Naive thymus-derived CD8-positive, alpha-beta T cell (primary cell): ENCODE measurements at regions not wholly inside any gene's neighbourhood (a gene's known extent, or its start where the extent isn't known, plus 50 kb on each side); places are given as distances from the start of the nearest gene placed in this dataset.

Experiments used
- ATAC-seq, 2 donors: fragments of 150-1000 bp; cut with Tn5 transposase in 1 of 2; sonication (Bioruptor Pico), chemical (Tn5 transposase) in 1 of 2; 1 replicate in 1 of 2; 2 replicates in 1 of 2; pipeline ENCODE4 v1.10.0; 2021; ENCODE audit warnings: mild to moderate bottlenecking in 2 of 2, moderate library complexity in 2 of 2
- POLR2A ChIA-PET: fragments of 350-600 bp; sonication (Branson Sonifier 250); formaldehyde crosslinking; loops from one replicate; lab custom pipeline; 2021; ENCODE audit warnings: antibody characterized with exemption; lab: Charles Lee
- DNase-seq, 10 donors: peaks; one replicate each; pipeline versions ENCODE4 v3.0.0 to v3.0.0-alpha.2; 2020 to 2022
- H3K27ac Mint-ChIP-seq, 10 donors: one replicate each; pipeline ENCODE4 v1.8.0; 2020 to 2022; ENCODE audit warnings: mild to moderate bottlenecking in 10 of 10, mixed read lengths in 10 of 10, moderate library complexity in 4 of 10, inconsistent platforms in 1 of 10
- H3K27me3 Mint-ChIP-seq, 5 donors: one replicate each; pipeline ENCODE4 v1.8.0; 2021 to 2022; ENCODE audit warnings: mixed read lengths in 5 of 5
- H3K36me3 Mint-ChIP-seq, 3 donors: one replicate each; pipeline ENCODE4 v1.8.0; 2020 to 2022; ENCODE audit warnings: mixed read lengths in 3 of 3, mild to moderate bottlenecking in 2 of 3, inconsistent platforms in 1 of 3
- H3K4me1 Mint-ChIP-seq, 4 donors: one replicate each; pipeline ENCODE4 v1.8.0; 2021 to 2022; ENCODE audit warnings: mixed read lengths in 4 of 4
- H3K4me3 Mint-ChIP-seq, 10 donors: one replicate each; pipeline ENCODE4 v1.8.0; 2020 to 2022; ENCODE audit warnings: mild to moderate bottlenecking in 10 of 10, mixed read lengths in 10 of 10, moderate library complexity in 6 of 10, inconsistent platforms in 1 of 10
- H3K9me3 Mint-ChIP-seq, 9 donors: one replicate each; pipeline ENCODE4 v1.8.0; 2020 to 2022; ENCODE audit warnings: mixed read lengths in 9 of 9, mild to moderate bottlenecking in 3 of 9, inconsistent platforms in 1 of 9, moderate library complexity in 1 of 9

DNA sequence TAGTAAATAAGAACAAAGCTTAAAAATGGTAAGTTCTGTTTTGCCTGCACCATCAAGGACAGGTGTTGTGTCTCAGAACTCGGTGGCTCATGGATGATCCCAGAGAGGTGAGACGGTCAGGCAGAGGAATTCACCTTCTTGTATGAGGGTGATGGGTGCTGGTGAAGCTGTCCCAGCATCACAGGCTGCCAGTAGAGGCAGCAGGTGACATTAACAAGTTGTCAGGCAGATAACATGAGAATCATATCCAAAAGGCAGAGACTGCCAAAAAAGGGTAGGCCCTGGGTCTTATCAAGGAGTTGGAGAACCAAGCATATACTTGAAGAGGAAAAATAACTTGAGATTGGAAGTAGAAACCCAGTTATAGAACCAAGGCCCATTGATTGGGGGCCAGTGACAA, 437.8 kb downstream of the DYNC2H1 start:
- peaks cover 0 to 5% (median 0%) of the 10 kb centered on the region in 9 donors for H3K9me3 Mint-ChIP-seq
- H3K4me1 Mint-ChIP-seq = no peaks in the 10 kb centered on the region
- ATAC-seq = no peak

DNA sequence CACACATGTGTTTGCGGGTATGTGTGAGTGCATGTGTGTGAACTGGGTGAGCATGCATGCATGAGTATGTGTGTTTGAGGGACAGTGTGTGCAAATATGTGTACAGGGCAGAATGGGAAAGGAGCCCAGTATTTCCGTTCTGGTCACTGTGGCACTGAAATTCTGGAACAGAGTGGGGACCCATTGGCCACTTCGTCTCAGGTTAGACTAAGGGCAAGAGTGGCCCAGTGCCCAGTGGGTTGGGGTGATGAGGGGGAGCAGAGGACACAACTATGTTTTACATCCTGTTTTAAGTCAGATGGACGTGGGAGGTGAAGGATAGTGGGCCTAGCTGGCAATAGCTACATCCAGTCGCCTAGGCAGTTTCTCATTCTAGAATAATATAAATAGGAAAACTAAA, 438.5 kb downstream of the DYNC2H1 start:
- no peak overlapping the region for H3K4me3 Mint-ChIP-seq
- no peaks in the 10 kb centered on the region for H3K36me3 Mint-ChIP-seq
- H3K27me3 Mint-ChIP-seq = no peaks in the 10 kb centered on the region
- H3K4me1 Mint-ChIP-seq = no peaks in the 10 kb centered on the region
- ATAC-seq (no peak), DNase-seq (no peak)
- no peak overlapping the region for H3K27ac Mint-ChIP-seq
- peaks cover 0 to 5% (median 0%) of the 10 kb centered on the region in 9 donors for H3K9me3 Mint-ChIP-seq
- POLR2A ChIA-PET = no interaction called here

More for the DNA sequence above, 437.8 kb downstream of the DYNC2H1 start:
- Mint-ChIP-seq H3K36me3 (no peaks in the 10 kb centered on the region), H3K27me3 (no peaks in the 10 kb centered on the region), H3K27ac (no peak overlapping the region), H3K4me3 (no peak overlapping the region)
- DNase-seq = no peak
- POLR2A ChIA-PET = no interaction called here

DNA sequence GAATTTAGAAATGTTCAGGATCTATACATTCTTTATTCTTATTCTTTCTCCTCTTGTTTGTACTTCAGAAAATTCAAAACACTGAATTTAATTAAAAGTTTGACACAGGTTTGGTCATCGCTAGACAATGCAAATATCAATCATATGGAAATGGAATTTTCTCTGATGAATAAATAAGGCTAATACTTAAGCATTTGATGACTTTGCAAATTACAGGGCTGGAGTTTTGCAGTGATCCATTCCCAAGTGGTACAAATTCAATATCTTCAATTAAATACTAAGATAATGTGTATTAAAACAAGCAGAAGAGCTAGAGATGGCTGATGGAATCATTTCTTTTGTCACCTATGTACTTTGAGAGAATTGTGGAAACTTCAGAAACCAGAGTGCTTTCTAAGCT, 439.6 kb downstream of the DYNC2H1 start:
- H3K9me3 Mint-ChIP-seq = no peaks in the 10 kb centered on the region
- no peak for DNase-seq

DNA sequence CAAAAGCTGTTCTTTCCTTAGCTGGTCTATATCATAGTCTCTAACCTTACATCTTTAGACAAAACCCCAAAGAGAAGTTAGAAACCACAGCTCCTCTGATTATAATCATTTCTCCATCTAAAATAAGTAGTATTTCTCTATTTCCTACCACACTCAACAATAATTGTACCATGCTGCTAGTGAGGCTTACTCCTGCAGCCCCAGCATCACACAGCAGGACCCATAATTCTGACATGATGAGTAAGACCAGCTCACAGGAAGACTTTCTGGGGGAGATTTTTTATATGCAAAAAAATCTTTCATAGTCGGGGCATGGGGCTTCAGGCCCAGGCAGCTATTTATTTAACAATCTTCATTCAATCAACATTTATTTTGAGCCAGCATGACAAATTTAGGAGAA, 441.6 kb downstream of the DYNC2H1 start:
- Mint-ChIP-seq H3K9me3 (no peaks in the 10 kb centered on the region), H3K27me3 (no peaks in the 10 kb centered on the region), H3K27ac (no peak overlapping the region), H3K4me1 (no peaks in the 10 kb centered on the region), H3K4me3 (no peak overlapping the region), H3K36me3 (no peaks in the 10 kb centered on the region)
- POLR2A ChIA-PET = no interaction called here
- ATAC-seq = no peak
- no peak for DNase-seq

More for the DNA sequence above, 439.6 kb downstream of the DYNC2H1 start:
- Mint-ChIP-seq H3K4me3 (no peak overlapping the region), H3K36me3 (no peaks in the 10 kb centered on the region), H3K27ac (no peak overlapping the region), H3K4me1 (no peaks in the 10 kb centered on the region), H3K27me3 (no peaks in the 10 kb centered on the region)
- ATAC-seq = no peak
- POLR2A ChIA-PET = no interaction called here

DNA sequence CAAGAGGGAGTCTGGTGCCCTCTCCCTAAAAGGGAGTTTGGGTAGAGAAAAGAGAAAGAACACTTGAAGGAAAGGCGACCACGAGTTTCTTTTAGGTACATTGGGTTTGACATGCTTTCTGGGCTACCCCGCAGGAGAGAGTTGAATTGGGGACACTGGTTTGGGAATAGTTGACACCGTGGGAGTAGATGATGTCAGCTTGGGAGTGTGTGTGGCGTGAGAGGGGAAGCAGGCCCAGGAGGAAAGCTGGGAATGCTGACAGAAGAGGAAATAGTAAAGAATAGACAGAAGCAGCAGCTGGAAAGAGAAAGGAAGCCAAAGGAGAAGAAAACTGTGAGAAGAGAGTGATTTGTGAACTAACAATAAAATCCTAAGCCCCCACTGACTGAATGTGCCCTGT, 442.9 kb downstream of the DYNC2H1 start:
- Mint-ChIP-seq H3K27ac (no peak overlapping the region), H3K4me1 (no peaks in the 10 kb centered on the region), H3K9me3 (no peaks in the 10 kb centered on the region), H3K27me3 (no peaks in the 10 kb centered on the region), H3K36me3 (no peaks in the 10 kb centered on the region), H3K4me3 (no peak overlapping the region)
- POLR2A ChIA-PET = no interaction called here
- no peak for DNase-seq
- no peak for ATAC-seq

DNA sequence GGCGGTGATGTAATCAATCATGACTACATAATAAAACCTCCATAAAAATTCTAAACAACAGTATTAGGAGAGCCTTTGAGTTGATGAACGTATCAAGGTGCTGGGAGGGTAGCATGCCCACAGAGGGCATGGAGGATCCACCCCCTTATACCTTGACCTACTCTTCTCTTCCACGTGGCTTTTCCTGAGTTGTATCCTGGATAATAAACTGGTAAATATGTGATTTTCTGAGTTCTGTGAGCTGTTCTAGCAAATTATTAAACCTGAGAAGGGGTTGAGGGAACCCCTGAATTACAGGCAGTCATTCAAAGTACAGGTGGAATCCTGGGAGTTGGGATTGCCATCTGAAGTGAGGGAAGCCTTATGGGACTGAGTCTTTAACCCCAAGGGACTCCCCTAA, 446.9 kb downstream of the DYNC2H1 start:
- H3K4me1 Mint-ChIP-seq = no peaks in the 10 kb centered on the region
- peaks cover 0 to 11% (median 3%) of the 10 kb centered on the region in 5 donors for H3K27me3 Mint-ChIP-seq
- DNase-seq = no peak
- POLR2A ChIA-PET = no interaction called here
- H3K9me3 Mint-ChIP-seq = no peaks in the 10 kb centered on the region
- H3K27ac Mint-ChIP-seq = no peak overlapping the region
- ATAC-seq = no peak
- no peak overlapping the region for H3K4me3 Mint-ChIP-seq
- no peaks in the 10 kb centered on the region for H3K36me3 Mint-ChIP-seq

DNA sequence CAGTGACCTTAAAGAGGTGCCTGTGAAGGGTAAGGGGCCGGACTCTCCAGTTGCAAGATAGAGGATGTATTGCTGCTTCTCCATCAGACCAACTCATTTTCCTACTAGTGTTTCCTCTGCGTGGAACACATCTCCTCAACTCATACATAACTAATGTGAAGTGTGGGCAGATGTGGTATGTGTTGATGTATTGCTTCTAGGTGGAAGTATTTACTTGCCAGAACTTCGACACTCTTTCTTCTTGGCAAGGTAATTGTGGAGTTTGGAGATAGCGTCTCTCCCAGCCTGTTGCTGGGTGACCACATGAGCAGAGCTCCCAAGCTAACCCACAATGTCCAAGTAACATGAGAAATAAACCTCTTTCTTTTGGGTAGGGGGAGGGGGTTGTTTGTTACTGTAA, 456.9 kb downstream of the DYNC2H1 start:
- ATAC-seq (no peak), DNase-seq (no peak)
- no peak overlapping the region for H3K4me3 Mint-ChIP-seq
- H3K9me3 Mint-ChIP-seq = peaks cover 0 to 13% (median 1%) of the 10 kb centered on the region in 9 donors
- no peaks in the 10 kb centered on the region for H3K36me3 Mint-ChIP-seq
- POLR2A ChIA-PET = no interaction called here
- H3K27me3 Mint-ChIP-seq = peaks cover 0 to 11% (median 2%) of the 10 kb centered on the region in 5 donors
- no peaks in the 10 kb centered on the region for H3K4me1 Mint-ChIP-seq
- no peak overlapping the region for H3K27ac Mint-ChIP-seq

DNA sequence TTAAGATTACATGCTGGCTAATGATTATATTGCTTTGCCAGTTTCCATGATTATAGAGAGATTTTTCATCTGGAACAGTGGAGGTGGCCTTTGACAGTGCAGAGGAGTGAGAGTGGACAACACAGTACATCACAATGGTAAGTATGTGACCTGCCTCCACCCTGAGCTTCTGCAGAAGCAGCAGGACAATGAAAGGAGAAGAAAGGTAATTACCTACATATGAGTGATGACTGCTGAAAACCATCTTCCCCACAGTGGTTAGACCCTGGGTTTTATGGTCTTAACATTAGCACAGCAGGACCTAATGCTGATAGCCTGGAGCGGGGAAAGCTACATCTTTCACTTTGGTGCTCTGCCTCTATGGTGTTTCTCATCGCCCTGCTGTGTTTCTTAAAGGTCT, 454.7 kb upstream of the DDI1 start:
- Mint-ChIP-seq H3K36me3 (no peaks in the 10 kb centered on the region), H3K9me3 (peaks cover 0 to 15% (median 0%) of the 10 kb centered on the region in 9 donors), H3K4me3 (no peak overlapping the region), H3K4me1 (no peaks in the 10 kb centered on the region), H3K27me3 (peaks cover 0 to 9% (median 0%) of the 10 kb centered on the region in 5 donors), H3K27ac (no peak overlapping the region)
- DNase-seq (no peak), ATAC-seq (no peak)
- POLR2A ChIA-PET = no interaction called here

DNA sequence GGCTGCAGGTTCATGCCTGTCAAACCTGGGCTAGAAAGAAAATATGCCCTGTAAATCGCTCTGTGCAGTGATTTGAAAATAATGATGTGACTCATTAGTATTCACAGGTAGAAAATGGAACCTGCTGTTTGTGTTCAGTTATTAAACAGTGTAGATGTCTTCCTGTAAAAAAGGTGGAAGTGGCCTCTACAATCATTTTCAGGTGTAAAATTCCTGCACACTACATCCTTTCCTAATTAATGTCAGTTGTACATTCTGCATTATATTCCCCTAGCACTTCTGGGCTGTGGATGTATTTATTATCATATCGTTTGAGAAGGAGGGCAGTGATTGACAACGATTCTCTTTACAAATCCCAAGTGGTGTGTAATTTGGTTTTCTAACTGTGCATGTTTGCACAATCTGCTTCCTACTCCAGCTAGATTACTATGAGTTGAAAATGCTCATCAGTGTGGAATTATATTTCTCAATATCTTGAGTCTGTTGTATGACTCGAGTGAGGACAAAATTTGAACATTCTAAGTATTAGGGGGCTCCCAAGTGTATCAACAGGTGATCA, 454.0 kb upstream of the DDI1 start:
- POLR2A ChIA-PET = no interaction called here
- no peak for ATAC-seq
- no peak for DNase-seq
- Mint-ChIP-seq H3K4me1 (no peaks in the 10 kb centered on the region), H3K9me3 (peaks cover 0 to 15% (median 0%) of the 10 kb centered on the region in 9 donors), H3K27ac (no peak overlapping the region), H3K27me3 (peaks cover 0 to 11% (median 2%) of the 10 kb centered on the region in 5 donors), H3K4me3 (no peak overlapping the region), H3K36me3 (no peaks in the 10 kb centered on the region)

DNA sequence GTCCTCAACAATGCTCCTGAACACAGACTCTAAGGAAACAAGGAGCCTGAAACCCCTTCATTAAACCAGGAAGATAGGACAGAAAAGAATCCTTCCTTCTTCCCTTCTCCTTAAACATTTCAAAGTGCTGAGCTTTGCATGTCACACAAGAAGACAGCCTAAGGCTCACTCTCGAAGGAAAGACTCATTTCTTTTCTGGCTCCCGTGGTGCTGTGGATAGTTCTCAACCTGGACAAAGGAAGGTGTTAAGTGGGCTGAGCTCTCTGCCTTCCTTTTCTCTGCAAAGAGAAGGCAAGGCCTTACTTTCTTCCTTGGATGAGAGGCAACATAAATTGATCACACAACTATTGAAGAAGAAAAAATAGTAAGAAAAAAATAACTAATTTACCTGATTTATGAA, 452.4 kb upstream of the DDI1 start:
- DNase-seq (no peak), ATAC-seq (no peak)
- H3K9me3 Mint-ChIP-seq = peaks cover 0 to 15% (median 0%) of the 10 kb centered on the region in 9 donors
- no peak overlapping the region for H3K4me3 Mint-ChIP-seq
- H3K36me3 Mint-ChIP-seq = no peaks in the 10 kb centered on the region
- no peaks in the 10 kb centered on the region for H3K4me1 Mint-ChIP-seq
- H3K27me3 Mint-ChIP-seq = peaks cover 0 to 15% (median 5%) of the 10 kb centered on the region in 5 donors
- H3K27ac Mint-ChIP-seq = no peak overlapping the region
- POLR2A ChIA-PET = no interaction called here

DNA sequence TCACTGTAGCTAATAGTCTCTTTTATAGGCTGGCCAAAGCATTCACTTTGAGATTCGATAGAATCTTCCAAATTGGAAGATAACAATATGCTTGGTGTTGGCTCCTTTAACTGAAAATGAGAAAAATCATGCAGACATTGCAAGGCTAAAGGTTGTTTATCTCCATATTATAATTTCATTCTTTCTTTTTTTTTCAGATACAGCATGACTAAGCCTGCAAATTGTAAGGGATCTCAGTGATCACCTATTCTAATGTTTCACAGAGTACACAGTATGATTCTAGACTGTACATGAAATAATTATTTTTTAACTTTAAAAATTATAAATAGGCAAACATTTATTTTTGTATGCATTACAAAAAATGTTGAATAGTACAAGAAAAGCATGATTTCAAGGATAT, 451.7 kb upstream of the DDI1 start:
- Mint-ChIP-seq H3K36me3 (no peaks in the 10 kb centered on the region), H3K27ac (no peak overlapping the region), H3K27me3 (peaks cover 0 to 15% (median 5%) of the 10 kb centered on the region in 5 donors), H3K4me1 (no peaks in the 10 kb centered on the region), H3K9me3 (peaks cover 0 to 9% (median 0%) of the 10 kb centered on the region in 9 donors), H3K4me3 (no peak overlapping the region)
- DNase-seq (no peak), ATAC-seq (no peak)
- POLR2A ChIA-PET = no interaction called here

DNA sequence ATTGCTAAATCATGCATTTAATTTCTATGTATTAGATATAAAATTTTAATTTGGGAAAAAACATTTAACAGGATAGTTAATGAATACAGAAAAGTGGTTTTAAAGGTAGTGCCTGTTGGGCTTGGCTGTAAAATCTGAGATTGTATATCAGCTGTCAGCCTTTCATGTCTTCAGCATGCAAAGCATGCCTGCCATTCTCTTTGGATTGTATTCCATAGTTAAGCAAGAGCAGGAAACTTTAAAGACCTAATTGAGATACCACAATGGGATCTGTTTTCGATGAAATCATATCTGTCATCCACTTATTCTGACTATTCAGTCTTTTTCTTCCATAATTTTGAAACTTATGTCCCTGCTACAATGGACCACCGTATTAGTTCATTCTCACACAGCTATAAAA, 451.0 kb upstream of the DDI1 start:
- H3K9me3 Mint-ChIP-seq = peaks cover 0 to 2% (median 0%) of the 10 kb centered on the region in 9 donors
- peaks cover 0 to 13% (median 5%) of the 10 kb centered on the region in 5 donors for H3K27me3 Mint-ChIP-seq
- DNase-seq = no peak
- ATAC-seq = no peak
- H3K36me3 Mint-ChIP-seq = no peaks in the 10 kb centered on the region
- H3K27ac Mint-ChIP-seq = no peak overlapping the region
- POLR2A ChIA-PET = no interaction called here
- H3K4me3 Mint-ChIP-seq = no peak overlapping the region
- H3K4me1 Mint-ChIP-seq = no peaks in the 10 kb centered on the region

DNA sequence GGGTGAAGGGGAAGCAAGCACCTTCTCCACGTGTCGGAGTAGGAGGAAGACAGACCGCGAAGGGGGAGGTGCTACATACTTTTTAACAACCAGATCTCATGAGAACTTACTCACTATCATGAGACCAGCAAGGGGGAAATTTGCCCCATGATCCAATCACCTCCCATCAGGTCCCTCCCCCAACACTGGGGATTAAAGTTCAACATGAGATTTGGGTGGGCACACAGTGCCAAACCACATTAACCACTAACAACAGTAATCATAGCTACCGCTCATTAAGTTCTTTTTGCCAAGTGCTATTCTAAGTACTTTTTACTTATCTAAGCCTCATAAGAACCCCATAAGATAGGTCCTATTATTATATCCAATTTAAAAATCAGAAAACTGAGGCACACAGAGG, 450.5 kb upstream of the DDI1 start:
- H3K27ac Mint-ChIP-seq = no peak overlapping the region
- H3K4me3 Mint-ChIP-seq = no peak overlapping the region
- H3K36me3 Mint-ChIP-seq = no peaks in the 10 kb centered on the region
- no peaks in the 10 kb centered on the region for H3K9me3 Mint-ChIP-seq
- H3K27me3 Mint-ChIP-seq = peaks cover 0 to 13% (median 5%) of the 10 kb centered on the region in 5 donors
- DNase-seq = no peak
- ATAC-seq = no peak
- H3K4me1 Mint-ChIP-seq = no peaks in the 10 kb centered on the region
- POLR2A ChIA-PET = no interaction called here

DNA sequence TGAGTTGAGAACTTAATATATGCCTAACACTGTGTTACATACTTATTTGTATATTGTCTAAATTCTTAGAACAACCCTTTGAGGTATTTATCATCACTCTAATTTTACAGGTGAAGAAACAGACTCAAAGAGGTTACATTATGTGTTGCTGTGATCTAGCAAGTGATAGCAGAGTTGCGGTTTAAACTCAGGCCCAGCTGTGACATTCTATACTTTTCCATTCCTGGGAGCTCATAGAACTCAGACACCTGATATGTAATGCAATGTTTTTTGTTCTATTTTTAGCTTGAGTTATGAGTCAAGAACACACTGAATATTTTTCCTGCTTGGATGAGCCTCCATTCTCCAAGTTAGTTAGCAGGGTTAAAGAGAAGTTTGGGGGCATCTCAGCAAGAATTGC, 449.7 kb upstream of the DDI1 start:
- Mint-ChIP-seq H3K9me3 (no peaks in the 10 kb centered on the region), H3K4me3 (no peak overlapping the region), H3K27me3 (peaks cover 0 to 13% (median 5%) of the 10 kb centered on the region in 5 donors)

More for the DNA sequence above, 449.7 kb upstream of the DDI1 start:
- no peak for DNase-seq
- no peaks in the 10 kb centered on the region for H3K36me3 Mint-ChIP-seq
- no peak overlapping the region for H3K27ac Mint-ChIP-seq
- no peak for ATAC-seq
- POLR2A ChIA-PET = no interaction called here
- H3K4me1 Mint-ChIP-seq = no peaks in the 10 kb centered on the region
